HEK293 (cell line): ENCODE measurements at regions not wholly inside any gene's neighbourhood (a gene's known extent, or its start where the extent isn't known, plus 50 kb on each side); places are given as distances from the start of the nearest gene placed in this dataset.
"Not testable (repeated sequence)": the region's sequence is repeated elsewhere in the genome, so short reads cannot be mapped to it uniquely, and the experiment has no call there.

Experiments
- CTCF ChIA-PET: fragments of 350-600 bp; formaldehyde crosslinking; extraction: SDS; loops from one replicate; lab custom pipeline; 2021; ENCODE audit warnings: antibody characterized with exemption; lab: Yijun Ruan, JAX
- POLR2A ChIA-PET: fragments of 300-600 bp; formaldehyde crosslinking; extraction: SDS; loops from one replicate; lab custom pipeline; 2020; ENCODE audit warnings: antibody characterized with exemption, inconsistent platforms; lab: Yijun Ruan, JAX
- H3K27ac ChIP-seq: fragments of 200-500 bp; sonication (Bioruptor generic); 2 replicates; pipeline ENCODE4 v1.5.1; 2014; ENCODE audit warnings: low read depth, low read length, control low read depth, inconsistent platforms; ENCODE audit errors: extremely low read depth
- H3K36me3 ChIP-seq, 2 experiments: fragments of 200-500 bp in 1 of 2; sonication (Bioruptor generic) in 1 of 2; 1 replicate in 1 of 2; 2 replicates in 1 of 2; pipeline ENCODE4 v1.5.1; 2014 to 2017; ENCODE audit warnings: inconsistent platforms in 2 of 2, low read length in 2 of 2; ENCODE audit not compliant: control insufficient read depth in 2 of 2, insufficient read depth in 1 of 2
- H3K4me1 ChIP-seq: fragments of 200-500 bp; sonication (Bioruptor generic); 2 replicates; pipeline ENCODE4 v1.5.1; 2014; ENCODE audit warnings: mild to moderate bottlenecking, low read length, inconsistent platforms; ENCODE audit not compliant: control insufficient read depth, insufficient read depth
- H3K4me3 ChIP-seq: 2 replicates; pipeline ENCODE4 v1.5.1; 2011; ENCODE audit warnings: low read depth, mild to moderate bottlenecking, control low read depth, low read length, moderate library complexity
- H3K9me3 ChIP-seq: fragments of 200-500 bp; sonication (Bioruptor generic); 2 replicates; pipeline ENCODE4 v1.5.1; 2014; ENCODE audit warnings: low read depth, low read length, inconsistent platforms; ENCODE audit not compliant: control insufficient read depth, insufficient read depth
- PRDM10 ChIP-seq: fragments of 450-650 bp; formaldehyde crosslinking; IDR thresholded peaks from 2 replicates; pipeline ENCODE4 v1.5.1; 2016; ENCODE audit warnings: missing biosample characterization, missing genetic modification characterization
- TSHZ1 ChIP-seq: fragments of 450-650 bp; formaldehyde crosslinking; IDR thresholded peaks from 2 replicates; pipeline ENCODE4 v1.5.1; 2016; ENCODE audit warnings: missing biosample characterization, missing genetic modification characterization, borderline replicate concordance
- ZBTB26 ChIP-seq: fragments of 450-650 bp; formaldehyde crosslinking; optimal IDR thresholded peaks from 2 replicates; pipeline ENCODE3; 2016; ENCODE audit warnings: missing biosample characterization, mild to moderate bottlenecking, missing genetic modification characterization
- ZBTB49 ChIP-seq: fragments of 450-650 bp; formaldehyde crosslinking; IDR thresholded peaks from 2 replicates; pipeline ENCODE4 v1.5.1; 2016; ENCODE audit warnings: missing biosample characterization, missing genetic modification characterization, low read depth
- ZFP41 ChIP-seq: fragments of 450-650 bp; formaldehyde crosslinking; IDR thresholded peaks from 2 replicates; pipeline ENCODE4 v1.5.1; 2016; ENCODE audit warnings: missing biosample characterization, missing genetic modification characterization, borderline replicate concordance
- ZNF138 ChIP-seq: fragments of 450-650 bp; formaldehyde crosslinking; IDR thresholded peaks from 2 replicates; pipeline ENCODE4 v1.5.1; 2016; ENCODE audit warnings: missing biosample characterization, missing genetic modification characterization, borderline replicate concordance
- ZNF248 ChIP-seq: fragments of 450-650 bp; formaldehyde crosslinking; IDR thresholded peaks from 2 replicates; pipeline ENCODE4 v1.5.1; 2017; ENCODE audit warnings: missing biosample characterization, missing genetic modification characterization
- ZNF366 ChIP-seq: fragments of 450-650 bp; formaldehyde crosslinking; conservative IDR thresholded peaks from 2 replicates; pipeline ENCODE4 v1.5.1; 2016; ENCODE audit warnings: missing biosample characterization, missing genetic modification characterization
- ZNF529 ChIP-seq: fragments of 450-650 bp; formaldehyde crosslinking; IDR thresholded peaks from 2 replicates; pipeline ENCODE4 v1.5.1; 2017; ENCODE audit warnings: missing genetic modification characterization, missing biosample characterization; ENCODE audit not compliant: insufficient replicate concordance
- ZNF610 ChIP-seq: fragments of 450-650 bp; formaldehyde crosslinking; IDR thresholded peaks from 2 replicates; pipeline ENCODE4 v1.5.1; 2016; ENCODE audit warnings: missing biosample characterization, missing genetic modification characterization, borderline replicate concordance
- ZNF629 ChIP-seq: fragments of 450-650 bp; formaldehyde crosslinking; IDR thresholded peaks from 2 replicates; pipeline ENCODE4 v1.5.1; 2017; ENCODE audit warnings: missing biosample characterization, missing genetic modification characterization
- TF ChIP-seq, protein P1 (sequence below): fragments of 450-650 bp; formaldehyde crosslinking; IDR thresholded peaks from 2 replicates; pipeline ENCODE4 v1.5.1; 2016; ENCODE audit warnings: missing biosample characterization, missing genetic modification characterization
- TF ChIP-seq, protein P2 (sequence below): fragments of 450-650 bp; formaldehyde crosslinking; IDR thresholded peaks from 2 replicates; pipeline ENCODE4; 2016; ENCODE audit warnings: missing biosample characterization, missing genetic modification characterization
- TF ChIP-seq, protein P3 (sequence below): fragments of 450-650 bp; formaldehyde crosslinking; IDR thresholded peaks from 2 replicates; pipeline ENCODE4 v1.5.1; 2016; ENCODE audit warnings: missing biosample characterization, missing genetic modification characterization

GRCh38 chr1:68725001-68725752 lies 228.3 kb upstream of the DEPDC1 start:
- H3K4me1 ChIP-seq = no peaks in the 10 kb centered on the region
- no peaks in the 10 kb centered on the region for H3K36me3 ChIP-seq
- TF ChIP-seq ZFP41 = no peak
- TF ChIP-seq PRDM10 (tag by site-specific recombination) = peak; percentile 33; the same call in 1 of the 2 replicates
- H3K9me3 ChIP-seq = no peaks in the 10 kb centered on the region
- ChIA-PET POLR2A (no interaction called here), CTCF (no interaction called here)
- H3K27ac ChIP-seq = no peak overlapping the region
- H3K4me3 ChIP-seq = no peak overlapping the region

GRCh38 chr1:68739486-68739885 lies 242.6 kb upstream of the DEPDC1 start:
- H3K4me3 ChIP-seq, H3K27ac ChIP-seq, H3K4me1 ChIP-seq, CTCF ChIA-PET, H3K9me3 ChIP-seq, H3K36me3 ChIP-seq, POLR2A ChIA-PET: not testable (repeated sequence)

DNA sequence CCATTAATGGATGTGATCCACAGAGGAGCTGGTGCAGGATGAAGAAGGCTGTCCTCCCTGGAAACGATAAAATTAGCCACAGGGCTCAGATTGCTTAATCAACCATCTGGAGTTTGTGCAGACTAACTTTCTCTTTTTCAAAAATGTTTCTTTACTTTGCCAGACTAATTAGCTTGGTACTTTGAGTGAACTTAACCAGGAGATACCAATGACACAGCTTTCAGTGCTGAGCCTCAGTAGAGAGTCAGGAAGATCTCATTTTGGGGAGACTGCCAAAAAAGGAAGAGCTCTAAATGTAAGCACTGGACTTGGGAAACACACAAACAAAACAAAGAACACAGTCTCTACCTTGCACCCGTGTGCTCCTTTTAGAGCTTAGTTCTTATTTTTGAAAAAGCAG lies 248.1 kb upstream of the DEPDC1 start:
- H3K36me3 ChIP-seq = no peaks in the 10 kb centered on the region
- no peaks in the 10 kb centered on the region for H3K9me3 ChIP-seq
- CTCF ChIA-PET = interaction anchor here (0.6 kb wide), 1 partner anchor 265 kb away, joined by 3 read pairs; no protein-coding TSS in a partner anchor
- no peak overlapping the region for H3K27ac ChIP-seq
- H3K4me3 ChIP-seq = no peak overlapping the region
- no peaks in the 10 kb centered on the region for H3K4me1 ChIP-seq
- POLR2A ChIA-PET = no interaction called here
- TF ChIP-seq TSHZ1 (tag by site-specific recombination) (no peak), ZNF529 (tag by site-specific recombination) (no peak), ZNF248 (tag by site-specific recombination) (no peak), ZNF629 (tag by site-specific recombination) (no peak), ZNF610 (tag by site-specific recombination) (no peak), ZBTB26 (no peak), ZNF138 (tag by site-specific recombination) (no peak), ZNF366 (tag by site-specific recombination) (no peak), ZBTB49 (tag by site-specific recombination) (no peak)
- TF ChIP-seq, protein P1, sequence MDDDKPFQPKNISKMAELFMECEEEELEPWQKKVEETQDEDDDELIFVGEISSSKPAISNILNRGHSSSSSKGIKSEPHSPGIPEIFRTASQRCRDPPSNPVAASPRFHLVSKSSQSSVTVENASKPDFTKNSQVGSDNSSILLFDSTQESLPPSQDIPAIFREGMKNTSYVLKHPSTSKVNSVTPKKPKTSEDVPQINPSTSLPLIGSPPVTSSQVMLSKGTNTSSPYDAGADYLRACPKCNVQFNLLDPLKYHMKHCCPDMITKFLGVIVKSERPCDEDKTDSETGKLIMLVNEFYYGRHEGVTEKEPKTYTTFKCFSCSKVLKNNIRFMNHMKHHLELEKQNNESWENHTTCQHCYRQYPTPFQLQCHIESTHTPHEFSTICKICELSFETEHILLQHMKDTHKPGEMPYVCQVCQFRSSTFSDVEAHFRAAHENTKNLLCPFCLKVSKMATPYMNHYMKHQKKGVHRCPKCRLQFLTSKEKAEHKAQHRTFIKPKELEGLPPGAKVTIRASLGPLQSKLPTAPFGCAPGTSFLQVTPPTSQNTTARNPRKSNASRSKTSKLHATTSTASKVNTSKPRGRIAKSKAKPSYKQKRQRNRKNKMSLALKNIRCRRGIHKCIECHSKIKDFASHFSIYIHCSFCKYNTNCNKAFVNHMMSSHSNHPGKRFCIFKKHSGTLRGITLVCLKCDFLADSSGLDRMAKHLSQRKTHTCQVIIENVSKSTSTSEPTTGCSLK (tag by site-specific recombination) = no peak
- TF ChIP-seq, protein P2, sequence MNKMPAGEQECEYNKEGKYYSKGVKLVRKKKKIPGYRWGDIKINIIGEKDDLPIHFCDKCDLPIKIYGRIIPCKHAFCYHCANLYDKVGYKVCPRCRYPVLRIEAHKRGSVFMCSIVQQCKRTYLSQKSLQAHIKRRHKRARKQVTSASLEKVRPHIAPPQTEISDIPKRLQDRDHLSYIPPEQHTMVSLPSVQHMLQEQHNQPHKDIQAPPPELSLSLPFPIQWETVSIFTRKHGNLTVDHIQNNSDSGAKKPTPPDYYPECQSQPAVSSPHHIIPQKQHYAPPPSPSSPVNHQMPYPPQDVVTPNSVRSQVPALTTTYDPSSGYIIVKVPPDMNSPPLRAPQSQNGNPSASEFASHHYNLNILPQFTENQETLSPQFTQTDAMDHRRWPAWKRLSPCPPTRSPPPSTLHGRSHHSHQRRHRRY (tag by site-specific recombination) = no peak
- TF ChIP-seq, protein P3, sequence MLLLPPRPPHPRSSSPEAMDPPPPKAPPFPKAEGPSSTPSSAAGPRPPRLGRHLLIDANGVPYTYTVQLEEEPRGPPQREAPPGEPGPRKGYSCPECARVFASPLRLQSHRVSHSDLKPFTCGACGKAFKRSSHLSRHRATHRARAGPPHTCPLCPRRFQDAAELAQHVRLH (tag by site-specific recombination) = no peak
